SIG-M5 (cell line): ENCODE measurements at regions not wholly inside any gene's neighbourhood (a gene's known extent, or its start where the extent isn't known, plus 50 kb on each side); places are given as distances from the start of the nearest gene placed in this dataset.
A peak's percentile ranks its signal among the peaks of the same experiment; 100 is the strongest.
"Not testable (repeated sequence)": the region's sequence is repeated elsewhere in the genome, so short reads cannot be mapped to it uniquely, and the experiment has no call there.

Experiments used
- DNase-seq: peaks from one replicate; lab custom pipeline; 2025; lab: John Stamatoyannopoulos, UW

GRCh38 chr2:8314063-8314462 is 367.8 kb upstream of the ID2 start:
- peak; percentile 42 for DNase-seq

DNA sequence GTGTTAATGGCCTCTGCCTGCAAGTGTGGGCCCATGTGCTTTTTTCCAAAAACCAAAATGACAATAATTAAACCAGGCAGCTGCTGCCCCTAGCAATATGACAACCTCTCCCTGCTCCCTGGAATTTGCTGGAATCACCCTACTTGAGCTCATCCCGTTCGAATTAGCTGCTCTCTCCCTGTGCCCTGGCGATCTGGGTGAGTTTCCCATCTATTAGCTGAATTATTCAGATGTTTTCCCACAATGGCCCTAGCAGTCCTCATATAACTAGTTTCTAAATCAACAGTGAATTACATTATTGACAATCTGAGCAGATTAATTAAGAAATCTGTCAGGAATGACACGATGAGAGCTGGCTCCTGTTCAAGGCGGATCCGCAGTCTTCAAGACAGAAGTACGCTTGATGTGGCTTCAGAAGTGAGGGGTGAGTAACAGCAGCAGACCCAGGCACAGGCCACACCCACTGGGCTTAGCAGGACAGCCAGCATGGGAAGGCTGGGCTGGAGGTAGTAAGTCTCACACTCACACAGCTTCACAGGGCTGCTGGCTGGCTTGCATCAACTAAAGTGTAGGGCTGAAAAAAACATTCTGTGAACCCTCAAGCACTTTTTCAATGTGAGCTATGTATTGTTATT is 366.2 kb upstream of the ID2 start:
- no peak for DNase-seq

DNA sequence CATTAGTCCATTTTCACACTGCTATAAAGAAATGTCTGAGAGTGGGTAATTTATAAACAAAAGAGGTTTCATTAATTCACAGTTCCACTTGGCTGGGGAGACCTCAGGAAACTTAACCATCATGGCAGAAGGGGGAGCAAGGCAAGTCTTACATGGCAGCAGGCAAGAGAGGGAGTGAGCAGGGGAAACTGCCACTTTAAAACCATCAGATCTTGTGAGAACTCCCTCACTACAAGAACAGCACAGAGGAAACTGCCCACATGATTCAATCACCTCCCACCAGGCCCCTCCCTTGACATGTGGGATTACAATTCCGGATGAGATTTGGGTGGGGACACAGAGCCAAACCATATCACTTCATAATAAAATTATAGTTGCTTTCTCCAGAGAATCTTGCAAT is 365.5 kb upstream of the ID2 start:
- no peak for DNase-seq

DNA sequence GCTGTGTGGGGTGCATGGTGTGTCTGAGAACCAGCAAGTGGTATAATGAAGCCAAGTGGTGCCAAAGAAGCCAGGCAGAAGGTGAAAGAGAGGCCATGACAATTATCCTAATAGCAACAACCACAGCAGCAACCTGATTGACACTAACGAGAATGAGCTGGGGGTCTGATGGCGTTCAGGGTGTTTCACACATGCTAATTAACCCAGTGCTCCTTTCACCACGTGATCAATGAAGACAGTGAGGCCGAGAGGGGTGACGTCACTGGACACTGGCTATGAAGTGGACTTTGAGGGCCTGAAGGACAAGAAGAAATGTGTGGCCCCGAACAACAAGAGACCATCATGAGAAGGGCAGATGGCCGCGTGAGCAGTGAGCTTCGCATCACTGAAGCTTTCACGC is 364.4 kb upstream of the ID2 start:
- DNase-seq = no peak

DNA sequence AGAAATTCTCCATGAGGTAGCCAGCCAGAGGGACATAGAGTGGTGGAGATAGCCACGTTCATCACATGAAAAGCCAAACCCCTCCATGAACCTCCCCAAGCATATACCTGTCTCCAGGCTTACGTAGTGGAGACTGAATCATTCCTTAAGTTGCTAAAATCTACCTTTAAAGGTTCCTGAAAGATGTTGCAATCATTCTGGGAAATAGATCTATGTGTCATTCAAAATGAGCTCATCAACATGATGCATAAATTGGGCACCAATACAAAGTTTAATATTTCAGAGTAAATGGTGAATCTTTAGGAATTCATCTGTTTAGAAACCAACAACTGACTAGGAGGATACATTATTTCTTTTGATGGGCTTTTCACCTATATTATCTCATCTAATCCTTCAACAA is 362.6 kb upstream of the ID2 start:
- no peak for DNase-seq

GRCh38 chr2:8320311-8321066 is 361.4 kb upstream of the ID2 start:
- no peak for DNase-seq

DNA sequence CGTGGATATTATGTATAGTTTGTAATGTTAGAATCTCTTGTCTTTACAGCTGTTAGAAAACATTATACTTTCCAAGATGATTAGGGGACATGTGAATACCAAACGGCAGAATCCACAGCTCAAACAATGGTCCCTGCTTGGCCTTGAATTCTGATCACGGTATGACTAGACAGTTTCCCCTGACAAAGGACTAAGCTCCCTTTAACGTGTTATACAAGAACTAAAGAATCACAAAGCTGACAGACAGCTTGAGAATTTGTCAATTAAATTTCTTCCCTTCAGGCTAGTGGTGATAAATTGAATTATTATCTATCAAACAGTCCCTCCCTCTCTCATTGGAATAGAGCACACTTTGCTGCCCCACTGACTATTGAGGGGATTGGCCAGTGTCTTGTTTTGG is 359.2 kb upstream of the ID2 start:
- DNase-seq = no peak

GRCh38 chr2:8324164-8324856 is 357.5 kb upstream of the ID2 start:
- no peak for DNase-seq

GRCh38 chr2:8324901-8325300 is 357.0 kb upstream of the ID2 start:
- no peak for DNase-seq

GRCh38 chr2:8327371-8328100 is 354.3 kb upstream of the ID2 start:
- DNase-seq = no peak

DNA sequence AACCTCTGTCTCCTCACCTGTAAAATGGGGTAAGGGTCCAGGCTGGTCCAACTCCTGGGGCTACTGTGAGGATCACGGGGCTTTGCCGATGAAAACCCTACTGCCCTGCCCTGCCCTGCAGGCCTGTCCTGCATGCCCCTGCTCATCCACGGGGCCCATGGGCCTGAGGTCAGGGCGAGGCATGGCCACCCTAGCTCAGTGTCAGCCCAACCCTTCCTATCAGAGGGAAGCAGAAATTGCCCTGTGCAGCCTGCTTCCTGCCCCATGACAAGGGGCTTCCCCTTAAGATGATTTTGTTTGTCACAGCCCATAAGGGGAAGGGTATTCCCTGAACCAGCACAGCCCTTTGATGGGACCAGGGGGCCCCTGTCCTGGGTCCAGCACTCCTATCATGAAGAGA is 353.6 kb upstream of the ID2 start:
- DNase-seq = no peak

GRCh38 chr2:8329660-8330622 is 351.9 kb upstream of the ID2 start:
- DNase-seq = no peak

GRCh38 chr2:8331068-8331467 is 350.8 kb upstream of the ID2 start:
- DNase-seq = no peak

DNA sequence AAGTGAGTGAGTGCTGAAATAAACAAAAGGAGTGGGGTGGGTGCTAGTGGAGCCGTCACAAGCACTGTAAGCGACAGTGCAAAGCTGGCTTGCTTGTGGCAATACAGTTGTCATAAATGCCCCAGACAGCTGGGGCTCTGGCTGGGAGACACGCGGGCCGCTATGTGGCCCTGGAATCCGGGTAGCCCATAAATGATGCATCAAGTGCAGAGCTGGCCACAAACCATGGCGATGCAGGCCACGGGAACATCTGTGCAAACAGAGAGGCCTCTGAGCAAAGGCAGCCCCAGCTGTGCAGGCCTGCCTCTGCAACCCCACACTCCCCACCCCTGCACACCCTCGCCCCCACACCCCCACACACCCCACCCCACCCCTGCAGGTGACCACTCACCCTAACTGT is 349.2 kb upstream of the ID2 start:
- DNase-seq = no peak

DNA sequence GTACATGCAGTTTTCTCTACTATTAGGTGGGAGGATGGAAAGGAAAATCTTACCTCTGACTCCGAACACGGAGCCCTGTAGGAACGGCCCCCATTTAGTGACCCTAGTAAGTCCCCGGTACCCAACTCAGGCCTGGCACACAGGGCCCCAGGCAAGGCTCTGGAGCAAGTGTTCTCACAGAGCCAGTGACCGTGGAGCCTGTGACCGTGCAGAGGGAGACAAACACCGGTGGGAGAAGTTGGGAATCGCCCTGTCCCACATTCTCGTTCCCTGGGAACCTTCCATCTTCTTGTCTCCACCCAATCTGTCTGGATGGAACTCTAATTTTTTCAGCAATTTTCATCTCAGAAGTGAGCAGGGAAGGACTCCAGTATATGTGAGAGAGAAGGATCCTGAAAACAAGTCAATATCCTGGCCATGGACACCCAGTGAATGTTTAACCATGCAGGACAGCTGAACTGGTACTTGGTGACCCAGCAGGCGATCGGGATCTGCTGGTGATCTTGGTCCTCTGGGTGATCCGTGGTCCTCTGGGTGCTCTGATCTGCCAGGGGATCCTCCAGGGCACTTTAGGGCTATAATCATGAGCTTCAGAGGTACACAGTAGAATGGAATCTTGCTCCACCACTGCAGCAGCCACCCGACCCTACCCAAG is 348.6 kb upstream of the ID2 start:
- no peak for DNase-seq

- not testable (repeated sequence) for DNase-seq
Observed at GRCh38 chr2:8333832-8334187, 348.0 kb upstream of the ID2 start.

DNA sequence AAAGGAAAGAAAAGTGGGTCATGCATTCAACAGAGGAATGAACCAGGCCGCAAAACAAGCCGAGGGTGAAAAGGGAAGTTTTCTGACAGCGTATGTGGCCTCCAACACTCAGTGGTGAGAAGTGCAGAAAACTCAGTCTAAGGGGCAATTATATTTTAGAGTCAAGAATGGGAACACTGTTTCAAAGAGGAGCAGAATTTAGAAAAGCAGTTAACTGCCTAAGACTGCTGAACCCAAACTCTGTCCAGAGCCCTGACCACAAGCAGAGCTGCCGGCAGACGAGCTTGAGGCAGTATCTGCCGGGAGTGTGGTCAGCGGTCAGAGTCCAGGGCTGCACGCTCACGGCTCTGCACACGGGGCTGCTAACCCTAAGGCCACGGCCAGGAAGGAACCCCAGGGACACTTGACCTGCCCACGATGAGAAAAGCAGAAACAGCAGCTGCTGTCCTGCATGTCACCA is 347.0 kb upstream of the ID2 start:
- DNase-seq = no peak

DNA sequence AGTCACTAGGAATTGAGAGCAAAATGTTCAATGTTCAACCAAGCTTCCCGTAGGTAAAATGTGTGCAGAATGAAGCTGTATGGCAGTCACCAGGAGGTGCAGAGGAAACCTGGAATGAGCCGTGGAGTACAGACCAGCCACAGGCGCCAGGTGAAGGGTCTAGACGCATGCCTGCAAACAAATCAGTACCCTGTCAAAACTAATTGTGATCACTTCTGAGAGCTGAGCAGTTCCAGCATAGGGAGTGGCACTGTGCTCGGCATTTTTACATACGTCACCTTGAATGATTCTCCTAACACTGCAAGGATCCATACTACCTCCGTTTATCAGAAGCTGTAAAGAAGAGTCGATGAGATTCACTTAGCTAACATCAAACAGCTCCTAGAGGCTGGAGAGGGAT is 346.1 kb upstream of the ID2 start:
- no peak for DNase-seq

GRCh38 chr2:8337321-8337720 is 344.5 kb upstream of the ID2 start:
- no peak for DNase-seq

DNA sequence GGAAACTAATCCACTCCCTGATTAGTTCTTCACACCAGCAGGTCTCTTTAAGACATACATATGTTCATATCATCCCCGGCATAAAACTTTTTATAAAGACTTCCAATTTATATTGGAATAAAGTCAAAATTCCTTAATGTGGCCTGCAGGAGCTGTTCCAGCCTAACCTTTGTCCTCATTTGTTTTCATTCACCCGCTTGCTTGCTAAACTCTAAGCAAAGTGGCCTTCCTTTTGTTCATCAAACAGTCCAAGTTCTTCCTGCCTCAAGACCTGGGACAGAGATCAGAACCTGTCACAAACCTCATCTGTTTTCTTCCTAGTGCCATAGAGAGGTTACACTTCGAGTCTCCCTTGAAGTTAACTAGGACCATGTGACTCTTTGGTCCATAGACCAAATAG is 339.4 kb upstream of the ID2 start:
- DNase-seq = no peak

GRCh38 chr2:8343031-8343430 is 338.8 kb upstream of the ID2 start:
- DNase-seq = no peak
